ENCODE measurements at regions not wholly inside any gene's neighbourhood (a gene's known extent, or its start where the extent isn't known, plus 50 kb on each side); places are given as distances from the start of the nearest gene placed in this dataset.

DNA sequence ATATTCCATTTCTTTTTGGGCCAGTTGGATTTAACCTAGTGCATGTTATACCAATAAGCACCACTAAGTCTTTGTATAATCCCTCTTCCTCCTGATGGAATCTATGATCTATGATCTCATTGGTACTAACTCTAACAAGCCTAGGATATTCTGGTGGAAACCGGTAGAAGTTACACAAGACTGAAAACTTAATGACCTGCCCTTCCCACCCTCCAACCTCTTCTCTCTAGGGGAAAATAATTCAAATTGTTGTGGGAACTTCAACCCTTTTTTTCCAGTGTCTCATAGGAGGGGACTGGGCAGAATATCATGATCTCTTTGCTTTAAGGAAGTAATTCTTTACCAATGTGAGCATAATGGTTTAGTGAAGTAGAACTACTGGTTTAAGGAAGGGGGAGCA lies 289.5 kb upstream of the BOD1L1 start:
- no peak overlapping the region for H3K4me2 ChIP-seq
- H3K27me3 Mint-ChIP-seq (ENCODE audit: insufficient read depth, low read depth): peaks cover 2% of the 10 kb centered on the region
- H3K27me3 ChIP-seq: no peaks in the 10 kb centered on the region
- no peaks in the 10 kb centered on the region for H3F3A ChIP-seq (ENCODE audit: low read depth)
- H3K79me2 ChIP-seq (ENCODE audit: low read depth): no peaks in the 10 kb centered on the region
- DNase-seq (ENCODE audit: low spot score): no peak
- no peak overlapping the region for H3K9ac ChIP-seq
- no peaks in the 10 kb centered on the region for H3K9me3 ChIP-seq (ENCODE audit: low read depth)
- no peaks in the 10 kb centered on the region for H3K36me3 ChIP-seq
- H3K9me3 Mint-ChIP-seq: no peaks in the 10 kb centered on the region
- no peak overlapping the region for H3K4me3 ChIP-seq
- no peak overlapping the region for H3K27ac Mint-ChIP-seq
- H3K27ac ChIP-seq: no peak overlapping the region
- TF ChIP-seq EZH2 (IDR thresholded peaks at IDR 0.05) (no peak), EZH2phosphoT487 (IDR thresholded peaks at IDR 0.05) (no peak)
- TF ChIP-seq, protein P1, sequence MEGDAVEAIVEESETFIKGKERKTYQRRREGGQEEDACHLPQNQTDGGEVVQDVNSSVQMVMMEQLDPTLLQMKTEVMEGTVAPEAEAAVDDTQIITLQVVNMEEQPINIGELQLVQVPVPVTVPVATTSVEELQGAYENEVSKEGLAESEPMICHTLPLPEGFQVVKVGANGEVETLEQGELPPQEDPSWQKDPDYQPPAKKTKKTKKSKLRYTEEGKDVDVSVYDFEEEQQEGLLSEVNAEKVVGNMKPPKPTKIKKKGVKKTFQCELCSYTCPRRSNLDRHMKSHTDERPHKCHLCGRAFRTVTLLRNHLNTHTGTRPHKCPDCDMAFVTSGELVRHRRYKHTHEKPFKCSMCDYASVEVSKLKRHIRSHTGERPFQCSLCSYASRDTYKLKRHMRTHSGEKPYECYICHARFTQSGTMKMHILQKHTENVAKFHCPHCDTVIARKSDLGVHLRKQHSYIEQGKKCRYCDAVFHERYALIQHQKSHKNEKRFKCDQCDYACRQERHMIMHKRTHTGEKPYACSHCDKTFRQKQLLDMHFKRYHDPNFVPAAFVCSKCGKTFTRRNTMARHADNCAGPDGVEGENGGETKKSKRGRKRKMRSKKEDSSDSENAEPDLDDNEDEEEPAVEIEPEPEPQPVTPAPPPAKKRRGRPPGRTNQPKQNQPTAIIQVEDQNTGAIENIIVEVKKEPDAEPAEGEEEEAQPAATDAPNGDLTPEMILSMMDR (IDR thresholded peaks at IDR 0.05): no peak
- peaks cover 16% of the 10 kb centered on the region for H3K4me1 Mint-ChIP-seq
- H4K20me1 ChIP-seq (ENCODE audit: low read depth): no peaks in the 10 kb centered on the region
- no peaks in the 10 kb centered on the region for H3K36me3 Mint-ChIP-seq
- H2AFZ ChIP-seq (replicated peaks): no peak overlapping the region
- no peak overlapping the region for H3K4me3 Mint-ChIP-seq
- H3K4me1 ChIP-seq: peaks cover 13% of the 10 kb centered on the region

DNA sequence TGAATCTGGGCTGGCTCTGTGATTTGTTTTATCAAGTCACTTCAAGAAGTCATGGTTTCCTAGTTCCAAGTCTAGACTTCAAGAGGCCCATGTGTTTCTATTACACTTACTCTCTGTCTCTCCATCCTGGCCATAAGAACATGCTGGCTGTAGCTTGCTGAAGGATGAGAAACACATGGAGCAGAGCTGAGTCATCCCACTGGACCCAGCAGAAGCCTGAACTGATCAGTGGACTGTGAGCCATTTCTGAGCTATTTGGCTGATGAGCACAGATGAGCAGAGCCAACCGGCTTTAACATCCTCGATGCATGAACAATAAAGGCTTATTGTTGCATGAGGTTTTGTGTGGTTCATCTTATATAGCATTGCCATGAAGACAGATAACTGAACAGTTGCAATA lies 290.6 kb upstream of the BOD1L1 start:
- Histone ChIP-seq H3K79me2 (ENCODE audit: low read depth) (no peaks in the 10 kb centered on the region), H3K9ac (no peak overlapping the region), H4K20me1 (ENCODE audit: low read depth) (no peaks in the 10 kb centered on the region), H3K27me3 (no peaks in the 10 kb centered on the region), H3F3A (ENCODE audit: low read depth) (no peaks in the 10 kb centered on the region), H3K36me3 (no peaks in the 10 kb centered on the region), H3K27ac (no peak overlapping the region), H3K4me2 (no peak overlapping the region), H3K4me3 (no peak overlapping the region), H3K4me1 (peaks cover 13% of the 10 kb centered on the region), H3K9me3 (ENCODE audit: low read depth) (no peaks in the 10 kb centered on the region), H2AFZ (replicated peaks) (no peak overlapping the region)
- Mint-ChIP-seq H3K36me3 (no peaks in the 10 kb centered on the region), H3K4me1 (peaks cover 16% of the 10 kb centered on the region), H3K27me3 (ENCODE audit: insufficient read depth, low read depth) (no peaks in the 10 kb centered on the region), H3K27ac (no peak overlapping the region), H3K9me3 (no peaks in the 10 kb centered on the region), H3K4me3 (no peak overlapping the region)
- no peak for DNase-seq (ENCODE audit: low spot score)
- TF ChIP-seq EZH2phosphoT487 (IDR thresholded peaks at IDR 0.05) (no peak), EZH2 (IDR thresholded peaks at IDR 0.05) (no peak)
- TF ChIP-seq, protein P1 (IDR thresholded peaks at IDR 0.05): no peak

DNA sequence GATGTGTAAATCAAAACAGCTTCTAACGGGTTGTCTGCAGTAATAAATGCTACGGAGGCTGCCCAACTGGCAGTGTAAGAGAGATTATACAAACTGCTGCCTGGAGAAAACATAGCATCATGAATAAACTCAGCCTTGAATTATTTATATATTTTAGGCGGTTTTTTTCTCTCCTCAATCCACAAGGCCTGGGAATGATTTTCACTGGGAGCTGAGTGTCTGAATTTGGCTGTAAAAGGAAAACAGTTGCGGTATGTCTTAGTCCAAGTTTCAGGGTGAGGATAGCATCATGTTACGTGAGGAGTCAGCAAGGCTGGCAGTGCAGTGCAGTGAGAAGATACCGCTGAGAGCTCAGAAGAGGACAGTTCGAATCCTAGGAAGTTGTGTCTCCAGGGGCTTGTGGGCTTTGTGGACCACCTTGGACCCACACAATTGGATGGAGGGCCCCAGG lies 291.5 kb upstream of the BOD1L1 start:
- no peak for DNase-seq (ENCODE audit: low spot score)
- TF ChIP-seq EZH2phosphoT487 (IDR thresholded peaks at IDR 0.05): no peak
- TF ChIP-seq, protein P1 (IDR thresholded peaks at IDR 0.05): no peak
- TF ChIP-seq EZH2 (IDR thresholded peaks at IDR 0.05): no peak
- H3K79me2 ChIP-seq (ENCODE audit: low read depth): no peaks in the 10 kb centered on the region
- no peaks in the 10 kb centered on the region for H3K27me3 ChIP-seq
- no peaks in the 10 kb centered on the region for H3F3A ChIP-seq (ENCODE audit: low read depth)
- no peaks in the 10 kb centered on the region for H4K20me1 ChIP-seq (ENCODE audit: low read depth)
- H3K36me3 ChIP-seq: no peaks in the 10 kb centered on the region
- H3K4me3 ChIP-seq: no peak overlapping the region
- H3K4me2 ChIP-seq: no peak overlapping the region
- H3K9me3 ChIP-seq (ENCODE audit: low read depth): no peaks in the 10 kb centered on the region
- no peak overlapping the region for H3K27ac Mint-ChIP-seq
- no peak overlapping the region for H2AFZ ChIP-seq (replicated peaks)
- no peaks in the 10 kb centered on the region for H3K9me3 Mint-ChIP-seq
- H3K4me1 Mint-ChIP-seq: peaks cover 16% of the 10 kb centered on the region
- no peak overlapping the region for H3K27ac ChIP-seq
- no peaks in the 10 kb centered on the region for H3K27me3 Mint-ChIP-seq (ENCODE audit: insufficient read depth, low read depth)
- H3K36me3 Mint-ChIP-seq: no peaks in the 10 kb centered on the region
- peaks cover 13% of the 10 kb centered on the region for H3K4me1 ChIP-seq
- H3K4me3 Mint-ChIP-seq: no peak overlapping the region
- H3K9ac ChIP-seq: no peak overlapping the region
